ENCODE measurements at regions not wholly inside any gene's neighbourhood (a gene's known extent, or its start where the extent isn't known, plus 50 kb on each side); places are given as distances from the start of the nearest gene placed in this dataset.

DNA sequence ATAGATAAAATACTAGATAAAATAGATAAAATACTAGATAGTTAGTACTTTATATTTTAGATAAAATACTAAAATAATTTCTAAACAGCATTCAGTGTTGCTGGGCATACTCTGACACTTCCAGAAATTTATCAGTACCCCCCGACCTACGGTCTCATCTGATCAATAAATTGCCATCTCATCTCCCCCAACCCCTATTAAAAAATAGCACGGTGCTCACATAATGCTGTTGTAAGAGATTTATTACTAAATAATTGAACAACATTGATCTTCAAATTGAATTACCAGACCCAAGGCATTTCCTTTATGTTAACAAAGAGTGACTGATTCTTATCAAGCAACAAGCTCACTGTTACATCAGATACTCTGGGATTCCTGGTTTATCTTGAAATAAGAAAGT lies 300.9 kb downstream of the CBLN4 start:
- ChIA-PET POLR2A (no interaction called here), CTCF (no interaction called here)
- Histone ChIP-seq H3K4me2 (replicated peaks; ENCODE audit: low read depth, low read length, poor library complexity, severe bottlenecking) (no peak overlapping the region), H4K20me1 (ENCODE audit: control insufficient read depth, insufficient read depth, low read length, poor library complexity, severe bottlenecking) (no peaks in the 10 kb centered on the region), H3K9me3 (ENCODE audit: control extremely low read depth in 1 of 3, control insufficient read depth in 2 of 3, insufficient read depth in 1 of 3, low read length in 2 of 3) (no peaks in the 10 kb centered on the region), H3K79me2 (ENCODE audit: control insufficient read depth, insufficient read depth, low read length) (no peaks in the 10 kb centered on the region), H3K4me3 (ENCODE audit: control extremely low read depth in 1 of 5, extremely low read depth in 1 of 5, insufficient read depth in 1 of 5, low read depth in 2 of 5, low read length in 4 of 5) (no peak overlapping the region), H2AFZ (ENCODE audit: insufficient read depth, low read depth, low read length, poor library complexity, severe bottlenecking) (no peak overlapping the region), H3K36me3 (replicated peaks in 1 of 2; ENCODE audit: control extremely low read depth in 1 of 2, control insufficient read depth in 1 of 2, extremely low read depth in 1 of 2, insufficient read depth in 2 of 2, low read length in 1 of 2) (no peaks in the 10 kb centered on the region), H3K27me3 (replicated peaks in 1 of 4; ENCODE audit: control extremely low read depth in 1 of 4, control insufficient read depth in 3 of 4, insufficient read depth in 4 of 4, low read length in 3 of 4) (no peaks in the 10 kb centered on the region), H3K27ac (ENCODE audit: low read length in 2 of 2) (no peak overlapping the region), H3K9ac (ENCODE audit: low read length) (no peak overlapping the region), H3K4me1 (ENCODE audit: control insufficient read depth in 2 of 2, insufficient read depth in 2 of 2, low read length in 2 of 2) (no peaks in the 10 kb centered on the region)
- no peaks in the 10 kb centered on the region for H3K4me1 Mint-ChIP-seq
- no peak overlapping the region for H3K27ac Mint-ChIP-seq
- H3K9me3 Mint-ChIP-seq (ENCODE audit: insufficient read depth) = peaks cover 2% of the 10 kb centered on the region
- no CpG with 5 or more reads among the region's 3 CpGs for WGBS (ENCODE audit: insufficient coverage)
- ATAC-seq (ENCODE audit: low read depth) = no peak
- H3K27me3 Mint-ChIP-seq = no peaks in the 10 kb centered on the region
- DNase-seq = no peak
- TF ChIP-seq, protein P1, sequence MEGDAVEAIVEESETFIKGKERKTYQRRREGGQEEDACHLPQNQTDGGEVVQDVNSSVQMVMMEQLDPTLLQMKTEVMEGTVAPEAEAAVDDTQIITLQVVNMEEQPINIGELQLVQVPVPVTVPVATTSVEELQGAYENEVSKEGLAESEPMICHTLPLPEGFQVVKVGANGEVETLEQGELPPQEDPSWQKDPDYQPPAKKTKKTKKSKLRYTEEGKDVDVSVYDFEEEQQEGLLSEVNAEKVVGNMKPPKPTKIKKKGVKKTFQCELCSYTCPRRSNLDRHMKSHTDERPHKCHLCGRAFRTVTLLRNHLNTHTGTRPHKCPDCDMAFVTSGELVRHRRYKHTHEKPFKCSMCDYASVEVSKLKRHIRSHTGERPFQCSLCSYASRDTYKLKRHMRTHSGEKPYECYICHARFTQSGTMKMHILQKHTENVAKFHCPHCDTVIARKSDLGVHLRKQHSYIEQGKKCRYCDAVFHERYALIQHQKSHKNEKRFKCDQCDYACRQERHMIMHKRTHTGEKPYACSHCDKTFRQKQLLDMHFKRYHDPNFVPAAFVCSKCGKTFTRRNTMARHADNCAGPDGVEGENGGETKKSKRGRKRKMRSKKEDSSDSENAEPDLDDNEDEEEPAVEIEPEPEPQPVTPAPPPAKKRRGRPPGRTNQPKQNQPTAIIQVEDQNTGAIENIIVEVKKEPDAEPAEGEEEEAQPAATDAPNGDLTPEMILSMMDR (IDR thresholded peaks at IDR 0.05) = no peak
- no peak for TF ChIP-seq EZH2 (IDR thresholded peaks at IDR 0.05; ENCODE audit: borderline replicate concordance, insufficient read depth, low read depth, low read length, poor library complexity, severe bottlenecking)
- intact Hi-C loops (cut with micrococcal nuclease) = no loop called here
- no peak overlapping the region for H3K4me3 Mint-ChIP-seq

DNA sequence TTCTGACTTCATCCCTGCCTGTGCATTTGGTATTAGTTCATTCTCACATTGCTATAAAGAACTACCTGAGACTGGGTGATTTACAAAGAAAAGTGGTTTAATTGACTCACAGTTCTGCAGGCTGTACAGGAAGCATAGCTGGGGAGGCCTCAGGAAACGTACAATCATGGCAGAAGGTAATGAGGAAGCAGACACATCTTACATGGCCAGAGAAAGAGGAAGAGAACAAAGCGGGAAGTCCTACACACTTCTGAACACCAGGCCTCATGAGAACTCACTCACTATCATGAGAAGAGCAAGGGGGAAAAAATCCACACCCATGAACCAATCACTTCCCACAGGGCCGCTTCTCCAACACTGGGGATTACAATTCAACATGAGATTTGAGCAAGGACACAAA lies 303.9 kb downstream of the CBLN4 start:
- Mint-ChIP-seq H3K4me3 (no peak overlapping the region), H3K27me3 (no peaks in the 10 kb centered on the region), H3K9me3 (ENCODE audit: insufficient read depth) (peaks cover 2% of the 10 kb centered on the region), H3K4me1 (no peaks in the 10 kb centered on the region), H3K27ac (no peak overlapping the region)
- intact Hi-C loops (cut with micrococcal nuclease) = no loop called here
- Histone ChIP-seq H3K4me2 (replicated peaks; ENCODE audit: low read depth, low read length, poor library complexity, severe bottlenecking) (no peak overlapping the region), H3K9ac (ENCODE audit: low read length) (no peak overlapping the region), H3K36me3 (replicated peaks in 1 of 2; ENCODE audit: control extremely low read depth in 1 of 2, control insufficient read depth in 1 of 2, extremely low read depth in 1 of 2, insufficient read depth in 2 of 2, low read length in 1 of 2) (no peaks in the 10 kb centered on the region), H3K27me3 (replicated peaks in 1 of 4; ENCODE audit: control extremely low read depth in 1 of 4, control insufficient read depth in 3 of 4, insufficient read depth in 4 of 4, low read length in 3 of 4) (no peaks in the 10 kb centered on the region), H3K4me3 (ENCODE audit: control extremely low read depth in 1 of 5, extremely low read depth in 1 of 5, insufficient read depth in 1 of 5, low read depth in 2 of 5, low read length in 4 of 5) (no peak overlapping the region), H3K9me3 (ENCODE audit: control extremely low read depth in 1 of 3, control insufficient read depth in 2 of 3, insufficient read depth in 1 of 3, low read length in 2 of 3) (no peaks in the 10 kb centered on the region), H2AFZ (ENCODE audit: insufficient read depth, low read depth, low read length, poor library complexity, severe bottlenecking) (no peak overlapping the region), H3K4me1 (ENCODE audit: control insufficient read depth in 2 of 2, insufficient read depth in 2 of 2, low read length in 2 of 2) (no peaks in the 10 kb centered on the region), H4K20me1 (ENCODE audit: control insufficient read depth, insufficient read depth, low read length, poor library complexity, severe bottlenecking) (no peaks in the 10 kb centered on the region), H3K79me2 (ENCODE audit: control insufficient read depth, insufficient read depth, low read length) (no peaks in the 10 kb centered on the region), H3K27ac (ENCODE audit: low read length in 2 of 2) (no peak overlapping the region)
- no CpG with 5 or more reads among the region's 3 CpGs for WGBS (ENCODE audit: insufficient coverage)
- no peak for DNase-seq
- ATAC-seq (ENCODE audit: low read depth) = no peak
- TF ChIP-seq, protein P1 (IDR thresholded peaks at IDR 0.05) = no peak
- TF ChIP-seq EZH2 (IDR thresholded peaks at IDR 0.05; ENCODE audit: borderline replicate concordance, insufficient read depth, low read depth, low read length, poor library complexity, severe bottlenecking) = no peak
- ChIA-PET CTCF (no interaction called here), POLR2A (no interaction called here)
